ENCODE measurements at regions not wholly inside any gene's neighbourhood (a gene's known extent, or its start where the extent isn't known, plus 50 kb on each side); places are given as distances from the start of the nearest gene placed in this dataset.

DNA sequence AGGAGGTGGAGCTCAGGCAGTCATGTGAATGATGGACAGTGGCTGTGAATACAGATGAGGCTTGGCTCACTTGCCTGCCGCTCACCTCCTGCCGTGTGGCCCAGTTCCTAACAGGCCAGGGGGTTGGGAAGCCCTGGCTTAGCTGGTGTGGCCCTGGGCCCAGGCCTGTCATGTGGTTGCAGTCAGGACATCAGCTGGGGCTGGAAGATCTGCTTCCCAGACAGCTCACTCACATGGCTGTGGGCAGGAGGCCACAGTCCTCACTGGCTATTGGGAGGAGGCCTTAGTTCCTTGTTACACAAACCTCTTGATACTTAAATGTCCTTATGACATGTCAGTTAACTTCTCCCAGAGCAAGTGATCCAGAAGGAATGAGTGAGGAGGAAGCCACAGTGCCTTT lies 138.8 kb upstream of the CSF3R start:
- Histone ChIP-seq H3K23ac (ENCODE audit: insufficient read length) (no peak overlapping the region), H3K14ac (ENCODE audit: insufficient read length) (no peak overlapping the region), H4K5ac (ENCODE audit: insufficient read length, low read depth, low read length) (no peak overlapping the region), H4K20me1 (replicated peaks in 1 of 2; ENCODE audit: control insufficient read depth in 1 of 2, insufficient read depth in 2 of 2, low read length in 2 of 2) (peaks cover 0 to 4% of the 10 kb centered on the region in 2 experiments), H3K27me3 (replicated peaks in 1 of 4; ENCODE audit: control insufficient read depth in 3 of 4, extremely low read depth in 1 of 4, insufficient read depth in 3 of 4, low read length in 3 of 4) (0 out of 7 replicates have a peak, but pooled peaks cover 0 to 2% (median 0%) of the 10 kb centered on the region in 4 experiments), H3K4me3 (ENCODE audit: extremely low read depth in 1 of 4, insufficient read depth in 2 of 4, low read depth in 3 of 4, low read length in 4 of 4) (no peak overlapping the region), H3K18ac (ENCODE audit: extremely low read depth, low read length) (no peak overlapping the region), H3K36me3 (ENCODE audit: control insufficient read depth in 2 of 4, insufficient read depth in 4 of 4, low read length in 3 of 4) (no peaks in the 10 kb centered on the region), H2BK12ac (ENCODE audit: low read depth, low read length) (no peak overlapping the region), H3K56ac (replicated peaks; ENCODE audit: insufficient read length, low read depth, low read length) (no peak overlapping the region), H4K8ac (ENCODE audit: extremely low read depth, insufficient read depth, low read length) (no peak overlapping the region), H3K4me1 (replicated peaks in 1 of 4; ENCODE audit: control insufficient read depth in 3 of 4, insufficient read depth in 4 of 4, low read length in 3 of 4) (peaks cover 0 to 7% (median 6%) of the 10 kb centered on the region in 4 experiments; a peak in 6 of 7 replicates), H2AK5ac (ENCODE audit: low read depth, low read length) (no peak overlapping the region), H2BK5ac (ENCODE audit: low read depth, low read length) (no peak overlapping the region), H2BK120ac (replicated peaks; ENCODE audit: low read depth, low read length) (no peak overlapping the region), H3K9ac (replicated peaks in 1 of 4; ENCODE audit: extremely low read depth in 1 of 4, low read depth in 3 of 4, low read length in 3 of 4) (no peak overlapping the region), H4K91ac (replicated peaks; ENCODE audit: insufficient read length, low read length) (no peak overlapping the region), H3K9me3 (ENCODE audit: insufficient read depth in 2 of 2, low read depth in 1 of 2, low read length in 1 of 2) (peaks cover 11 to 14% of the 10 kb centered on the region in 2 experiments), H2AFZ (ENCODE audit: low read length) (no peak overlapping the region), H3K79me1 (ENCODE audit: low read depth, low read length) (no peaks in the 10 kb centered on the region), H3K23me2 (ENCODE audit: low read depth, low read length) (no peaks in the 10 kb centered on the region; the same call in 1 of the 2 replicates), H3K4me2 (ENCODE audit: insufficient read depth in 1 of 2, low read depth in 2 of 2, low read length in 2 of 2) (no peak overlapping the region), H3K79me2 (ENCODE audit: control insufficient read depth in 1 of 2, insufficient read depth in 2 of 2, low read length in 2 of 2) (no peaks in the 10 kb centered on the region), H2BK15ac (ENCODE audit: low read length) (no peak overlapping the region), H3K4ac (replicated peaks; ENCODE audit: insufficient read length, low read depth, low read length) (no peak overlapping the region), H2BK20ac (ENCODE audit: low read length) (no peak overlapping the region), H3K27ac (ENCODE audit: low read depth, low read length) (no peak overlapping the region)
- DNase-seq (ENCODE audit: low read depth in 1 of 2, low spot score in 2 of 2) (no peak), FAIRE-seq (no peak)
- CTCF ChIA-PET (ENCODE audit: partially characterized antibody), result interaction anchor here (0.9 to 25.9 kb wide), 3 partner anchors 17 to 30 kb away, joined by 3 to 303 read pairs (median 3); no protein-coding TSS in a partner anchor
- 96% methylated on average over 2 of the region's 2 CpGs; no CpG with 5 or more reads in 1 of the 2 experiments for WGBS, 2 experiments (ENCODE audit: extremely low coverage in 1 of 2, insufficient coverage in 1 of 2, insufficient read length in 1 of 2, insufficient replicate concordance in 2 of 2, low coverage in 1 of 2, low lambda C conversion rate in 2 of 2, missing lambda C conversion rate in 1 of 2)
- POLR2A ChIA-PET (ENCODE audit: partially characterized antibody), result no interaction called here
- TF ChIP-seq RXRA (IDR thresholded peaks at IDR 0.05; ENCODE audit: insufficient read depth, low read depth, low read length), result no peak
- TF ChIP-seq SIN3A (conservative IDR thresholded peaks at IDR 0.05 in 1 of 2, IDR thresholded peaks at IDR 0.05 in 1 of 2; ENCODE audit: low read depth in 1 of 2, low read length in 2 of 2), result no peak
- no peak for TF ChIP-seq KDM1A (IDR thresholded peaks at IDR 0.05; ENCODE audit: borderline replicate concordance, low read length)
- no peak for TF ChIP-seq SP4 (IDR thresholded peaks at IDR 0.05; ENCODE audit: low read length)
- no peak for TF ChIP-seq CTBP2 (IDR thresholded peaks at IDR 0.05; ENCODE audit: borderline replicate concordance, insufficient read depth, insufficient read length, low read length)

Data from H1 (cell line).